ENCODE measurements at regions not wholly inside any gene's neighbourhood (a gene's known extent, or its start where the extent isn't known, plus 50 kb on each side); places are given as distances from the start of the nearest gene placed in this dataset.

DNA sequence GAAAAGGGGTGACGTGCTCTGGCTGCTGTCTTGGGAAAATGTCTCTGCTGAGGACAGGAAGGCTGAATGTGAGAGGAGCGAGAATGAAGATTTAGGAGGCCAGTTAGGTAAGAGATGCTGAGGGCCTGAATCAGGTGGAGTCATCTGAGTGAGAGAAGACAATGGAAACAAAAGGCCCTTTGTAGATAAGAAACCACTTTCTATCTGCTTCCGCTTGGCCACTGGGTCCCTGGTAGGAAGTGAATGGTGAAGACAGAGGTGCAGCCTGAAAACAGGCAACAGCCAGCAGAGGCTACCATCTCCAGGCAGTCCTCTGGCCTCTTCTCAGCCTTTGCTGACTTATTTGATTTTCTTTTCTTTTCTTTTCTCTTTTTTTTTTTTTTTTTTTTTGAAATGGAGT lies 374.0 kb upstream of the SLC14A2 start:
- peaks cover 3% of the 10 kb centered on the region for H3K4me1 ChIP-seq
- H3K9me3 ChIP-seq, result no peaks in the 10 kb centered on the region
- no peaks in the 10 kb centered on the region for H3K36me3 ChIP-seq
- DNase-seq (ENCODE audit: low spot score in 2 of 2), result no peak
- H3K4me3 ChIP-seq, result no peak overlapping the region
- TF ChIP-seq EP300 (IDR thresholded peaks at IDR 0.05) (no peak), CTCF (IDR thresholded peaks at IDR 0.05) (no peak), POLR2A (IDR thresholded peaks at IDR 0.05) (no peak), POLR2AphosphoS5 (IDR thresholded peaks at IDR 0.05) (no peak)
- WGBS, result 95% methylated on average over 3 of the region's 3 CpGs
- no peaks in the 10 kb centered on the region for H3K27me3 ChIP-seq
- no peak overlapping the region for H3K27ac ChIP-seq

GRCh38 chr18:45241982-45242565 lies 373.2 kb upstream of the SLC14A2 start:
- H3K4me3 ChIP-seq, result no peak overlapping the region
- DNase-seq (ENCODE audit: low spot score in 2 of 2), result no peak
- no peak overlapping the region for H3K27ac ChIP-seq
- TF ChIP-seq EP300 (IDR thresholded peaks at IDR 0.05) (no peak), POLR2A (IDR thresholded peaks at IDR 0.05) (no peak), POLR2AphosphoS5 (IDR thresholded peaks at IDR 0.05) (no peak), CTCF (IDR thresholded peaks at IDR 0.05) (no peak)
- no peaks in the 10 kb centered on the region for H3K36me3 ChIP-seq
- no peaks in the 10 kb centered on the region for H3K27me3 ChIP-seq
- no peaks in the 10 kb centered on the region for H3K9me3 ChIP-seq
- WGBS, result 75% methylated on average over 8 of the region's 8 CpGs
- peaks cover 3% of the 10 kb centered on the region for H3K4me1 ChIP-seq

- no peaks in the 10 kb centered on the region for H3K9me3 ChIP-seq
- 57% methylated on average over 7 of the region's 7 CpGs for WGBS
- H3K4me3 ChIP-seq, result no peak overlapping the region
- DNase-seq (ENCODE audit: low spot score in 2 of 2), result no peak
- peaks cover 13% of the 10 kb centered on the region for H3K4me1 ChIP-seq
- H3K27me3 ChIP-seq, result no peaks in the 10 kb centered on the region
- no peaks in the 10 kb centered on the region for H3K36me3 ChIP-seq
- no peak for TF ChIP-seq EP300 (IDR thresholded peaks at IDR 0.05)
- no peak for TF ChIP-seq CTCF (IDR thresholded peaks at IDR 0.05)
- TF ChIP-seq POLR2AphosphoS5 (IDR thresholded peaks at IDR 0.05), result no peak
- no peak for TF ChIP-seq POLR2A (IDR thresholded peaks at IDR 0.05)
- H3K27ac ChIP-seq, result no peak overlapping the region
These were observed 371.8 kb upstream of the SLC14A2 start for GRCh38 chr18:45243340-45244110.

GRCh38 chr18:45245091-45245511 lies 370.2 kb upstream of the SLC14A2 start:
- Histone ChIP-seq H3K4me3 (no peak overlapping the region), H3K27me3 (no peaks in the 10 kb centered on the region), H3K9me3 (no peaks in the 10 kb centered on the region), H3K27ac (no peak overlapping the region), H3K4me1 (peaks cover 28% of the 10 kb centered on the region), H3K36me3 (no peaks in the 10 kb centered on the region)
- TF ChIP-seq CTCF (IDR thresholded peaks at IDR 0.05) (no peak), POLR2AphosphoS5 (IDR thresholded peaks at IDR 0.05) (no peak), EP300 (IDR thresholded peaks at IDR 0.05) (no peak), POLR2A (IDR thresholded peaks at IDR 0.05) (no peak)
- no peak for DNase-seq (ENCODE audit: low spot score in 2 of 2)
- WGBS, result 94% methylated on average over 1 of the region's 1 CpG

DNA sequence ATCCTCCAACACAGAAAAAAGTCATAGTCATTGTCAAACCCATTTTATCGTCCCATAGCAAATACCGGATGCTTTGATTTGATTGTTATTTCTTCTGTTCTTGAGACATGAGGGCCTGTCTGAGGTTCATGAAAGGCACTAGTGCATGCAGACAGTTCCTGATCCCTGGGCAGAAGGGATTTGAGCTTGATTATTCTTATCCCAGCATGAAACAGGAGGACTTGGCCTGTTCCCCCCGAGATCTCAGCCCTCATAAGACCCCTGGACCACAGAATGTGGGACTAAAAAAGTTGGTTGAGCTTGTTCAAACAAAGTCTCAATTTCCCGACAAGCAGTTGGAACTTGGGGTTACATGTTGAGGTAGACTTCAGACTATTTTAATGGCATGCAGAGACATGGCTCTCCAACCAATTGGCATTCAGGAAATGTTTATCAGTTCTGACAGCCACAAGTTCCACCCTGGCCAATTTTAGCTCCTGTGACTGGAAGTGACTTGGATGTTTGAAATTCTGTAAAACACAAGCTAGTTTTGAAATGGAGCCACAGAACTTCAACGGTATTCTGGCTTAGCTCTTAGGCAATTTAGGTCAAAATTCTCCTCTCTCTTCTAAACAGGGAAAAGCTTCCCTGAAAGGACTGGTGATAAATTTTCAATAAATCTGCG lies 366.9 kb upstream of the SLC14A2 start:
- Histone ChIP-seq H3K36me3 (no peaks in the 10 kb centered on the region), H3K4me1 (peaks cover 28% of the 10 kb centered on the region), H3K9me3 (no peaks in the 10 kb centered on the region), H3K27ac (peak overlapping the region; percentile 54), H3K27me3 (no peaks in the 10 kb centered on the region), H3K4me3 (no peak overlapping the region)
- TF ChIP-seq EP300 (IDR thresholded peaks at IDR 0.05), result peak; percentile 47
- TF ChIP-seq POLR2A (IDR thresholded peaks at IDR 0.05), result no peak
- 36% methylated on average over 6 of the region's 6 CpGs for WGBS
- no peak for DNase-seq (ENCODE audit: low spot score in 2 of 2)
